ENCODE measurements at regions not wholly inside any gene's neighbourhood (a gene's known extent, or its start where the extent isn't known, plus 50 kb on each side); places are given as distances from the start of the nearest gene placed in this dataset.

DNA sequence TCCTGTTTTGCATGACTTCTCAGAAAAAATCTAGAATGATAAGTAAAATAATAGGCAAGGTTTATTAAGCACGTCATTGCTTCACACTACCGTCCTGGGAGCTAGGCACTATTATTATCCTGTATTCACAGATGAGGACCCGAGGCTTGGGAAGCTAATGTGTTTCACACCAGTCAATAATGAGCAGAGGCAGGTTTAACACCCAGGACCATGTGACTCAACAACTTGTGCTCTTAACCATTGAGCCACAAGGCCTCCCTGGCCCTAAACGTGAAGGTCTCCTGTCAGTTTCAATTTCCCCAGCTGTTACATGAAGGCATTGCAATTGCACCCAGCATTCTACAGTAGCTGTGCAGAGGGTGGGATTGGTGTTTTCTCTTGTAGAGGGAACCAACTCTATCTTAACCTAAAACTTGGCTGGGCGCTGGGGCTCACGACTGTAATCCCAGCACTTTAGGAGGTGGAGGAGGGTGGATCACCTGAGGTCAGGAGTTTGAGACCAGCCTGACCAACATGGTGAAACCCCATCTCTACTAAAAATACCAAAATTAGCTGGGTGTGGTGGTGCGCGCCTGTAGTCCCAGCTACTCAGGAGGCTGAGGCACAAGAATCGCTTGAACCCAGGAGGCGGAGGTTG lies 191.2 kb downstream of the BCAS1 start:
- peaks cover 20% of the 10 kb centered on the region for H3K4me1 Mint-ChIP-seq (ENCODE audit: low read depth)
- CTCF ChIA-PET: interaction anchor here (0.7 to 1.2 kb wide), 4 partner anchors 20 to 321 kb away, joined by 3 to 4 read pairs (median 3); no protein-coding TSS in a partner anchor
- H3K9me3 Mint-ChIP-seq: no peaks in the 10 kb centered on the region
- H3K27me3 Mint-ChIP-seq (ENCODE audit: low read depth): no peaks in the 10 kb centered on the region
- no peaks in the 10 kb centered on the region for H3K36me3 Mint-ChIP-seq (ENCODE audit: low read depth)
- no peak for DNase-seq
- no peak overlapping the region for H3K4me3 Mint-ChIP-seq
- intact Hi-C loops (cut with micrococcal nuclease): no loop called here
- no peak overlapping the region for H3K27ac Mint-ChIP-seq

GRCh38 chr20:53878262-53879047 lies 191.9 kb downstream of the BCAS1 start:
- DNase-seq: no peak
- intact Hi-C loops (cut with micrococcal nuclease): no loop called here
- Mint-ChIP-seq H3K4me3 (no peak overlapping the region), H3K4me1 (ENCODE audit: low read depth) (peaks cover 16% of the 10 kb centered on the region), H3K9me3 (no peaks in the 10 kb centered on the region), H3K36me3 (ENCODE audit: low read depth) (no peaks in the 10 kb centered on the region), H3K27me3 (ENCODE audit: low read depth) (no peaks in the 10 kb centered on the region), H3K27ac (no peak overlapping the region)
- CTCF ChIA-PET: interaction anchor here (0.7 to 1.0 kb wide), 3 partner anchors 36 to 322 kb away, joined by 3 read pairs; no protein-coding TSS in a partner anchor

GRCh38 chr20:53876956-53877355 lies 193.4 kb downstream of the BCAS1 start:
- H3K9me3 Mint-ChIP-seq: no peaks in the 10 kb centered on the region
- no peaks in the 10 kb centered on the region for H3K27me3 Mint-ChIP-seq (ENCODE audit: low read depth)
- no peak overlapping the region for H3K27ac Mint-ChIP-seq
- H3K4me1 Mint-ChIP-seq (ENCODE audit: low read depth): peaks cover 21% of the 10 kb centered on the region
- intact Hi-C loops (cut with micrococcal nuclease): no loop called here
- H3K36me3 Mint-ChIP-seq (ENCODE audit: low read depth): no peaks in the 10 kb centered on the region
- DNase-seq: no peak
- no peak overlapping the region for H3K4me3 Mint-ChIP-seq
- CTCF ChIA-PET: no interaction called here

DNA sequence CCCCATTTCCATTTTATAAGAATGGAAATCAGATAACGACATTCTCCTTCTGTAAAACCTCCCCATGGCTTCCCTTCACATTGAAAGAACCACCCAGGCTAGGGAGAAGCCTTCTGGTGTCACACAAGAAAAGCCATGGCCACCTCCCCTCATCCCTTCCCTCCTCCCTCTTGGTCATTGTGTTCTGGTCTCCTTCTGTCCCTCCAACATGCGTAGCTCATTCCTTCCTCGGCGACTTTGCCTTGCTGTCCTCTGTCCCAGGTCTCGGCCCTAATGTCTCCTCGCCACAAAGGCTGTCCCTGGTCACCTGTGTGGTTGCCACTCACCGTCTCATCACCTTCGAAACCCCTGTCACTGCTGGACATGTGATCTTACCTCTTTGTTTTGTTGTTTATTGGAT lies 193.9 kb downstream of the BCAS1 start:
- intact Hi-C loops (cut with micrococcal nuclease): no loop called here
- no peaks in the 10 kb centered on the region for H3K27me3 Mint-ChIP-seq (ENCODE audit: low read depth)
- no peaks in the 10 kb centered on the region for H3K36me3 Mint-ChIP-seq (ENCODE audit: low read depth)
- DNase-seq: no peak
- no peak overlapping the region for H3K27ac Mint-ChIP-seq
- H3K4me1 Mint-ChIP-seq (ENCODE audit: low read depth): peaks cover 26% of the 10 kb centered on the region
- no peak overlapping the region for H3K4me3 Mint-ChIP-seq
- CTCF ChIA-PET: no interaction called here
- no peaks in the 10 kb centered on the region for H3K9me3 Mint-ChIP-seq

- Mint-ChIP-seq H3K4me3 (no peak overlapping the region), H3K36me3 (ENCODE audit: low read depth) (no peaks in the 10 kb centered on the region), H3K9me3 (no peaks in the 10 kb centered on the region), H3K27me3 (ENCODE audit: low read depth) (no peaks in the 10 kb centered on the region), H3K4me1 (ENCODE audit: low read depth) (peaks cover 30% of the 10 kb centered on the region), H3K27ac (no peak overlapping the region)
- intact Hi-C loops (cut with micrococcal nuclease): no loop called here
- CTCF ChIA-PET: no interaction called here
- no peak for DNase-seq
Measured at GRCh38 chr20:53875452-53875851, 194.9 kb downstream of the BCAS1 start.

GRCh38 chr20:53874706-53875105 lies 195.7 kb downstream of the BCAS1 start:
- Mint-ChIP-seq H3K27ac (no peak overlapping the region), H3K4me1 (ENCODE audit: low read depth) (peaks cover 34% of the 10 kb centered on the region), H3K36me3 (ENCODE audit: low read depth) (no peaks in the 10 kb centered on the region), H3K9me3 (no peaks in the 10 kb centered on the region), H3K4me3 (no peak overlapping the region), H3K27me3 (ENCODE audit: low read depth) (no peaks in the 10 kb centered on the region)
- CTCF ChIA-PET: interaction anchor here (0.7 to 0.9 kb wide), 3 partner anchors 10 to 168 kb away, joined by 3 to 5 read pairs (median 3); no protein-coding TSS in a partner anchor
- intact Hi-C loops (cut with micrococcal nuclease): no loop called here
- no peak for DNase-seq

- DNase-seq: no peak
- H3K27me3 Mint-ChIP-seq (ENCODE audit: low read depth): no peaks in the 10 kb centered on the region
- H3K9me3 Mint-ChIP-seq: no peaks in the 10 kb centered on the region
- CTCF ChIA-PET: interaction anchor here (0.9 kb wide), 1 partner anchor 168 kb away, joined by 5 read pairs; no protein-coding TSS in a partner anchor
- no peak overlapping the region for H3K4me3 Mint-ChIP-seq
- H3K4me1 Mint-ChIP-seq (ENCODE audit: low read depth): peaks cover 38% of the 10 kb centered on the region
- H3K36me3 Mint-ChIP-seq (ENCODE audit: low read depth): no peaks in the 10 kb centered on the region
- H3K27ac Mint-ChIP-seq: no peak overlapping the region
- intact Hi-C loops (cut with micrococcal nuclease): no loop called here
Measured at GRCh38 chr20:53874104-53874503, 196.3 kb downstream of the BCAS1 start.

DNA sequence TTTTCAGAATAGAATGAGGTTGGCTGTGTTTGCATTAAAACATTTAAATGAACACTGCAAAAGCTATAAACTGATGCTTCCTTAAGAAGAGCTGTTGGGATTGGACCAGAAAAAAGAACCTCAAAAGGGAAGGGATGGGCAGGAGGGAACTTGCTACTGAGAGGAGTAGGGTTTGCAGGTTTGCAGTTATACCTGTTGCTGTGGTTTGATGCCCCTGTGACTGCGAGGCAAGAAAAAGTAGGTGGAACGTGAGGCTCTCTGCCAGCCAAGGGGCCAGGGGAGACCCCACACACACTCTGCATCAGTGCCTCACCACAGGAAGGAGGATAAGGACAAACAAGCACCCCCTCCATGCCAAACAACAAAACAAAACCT lies 197.2 kb downstream of the BCAS1 start:
- Mint-ChIP-seq H3K27me3 (ENCODE audit: low read depth) (no peaks in the 10 kb centered on the region), H3K36me3 (ENCODE audit: low read depth) (no peaks in the 10 kb centered on the region), H3K9me3 (no peaks in the 10 kb centered on the region), H3K4me1 (ENCODE audit: low read depth) (peaks cover 36% of the 10 kb centered on the region), H3K4me3 (peak overlapping the region; percentile 60), H3K27ac (peak overlapping the region; percentile 77)
- CTCF ChIA-PET: interaction anchor here (0.6 to 2.0 kb wide), 9 partner anchors 11 to 202 kb away, joined by 3 to 9 read pairs (median 4); no protein-coding TSS in a partner anchor
- intact Hi-C loops (cut with micrococcal nuclease): loop anchor here (2.0 kb wide), 1 partner anchor 70 kb away; no protein-coding TSS in a partner anchor
- DNase-seq: no peak

- CTCF ChIA-PET: interaction anchor here (0.6 to 2.0 kb wide), 14 partner anchors 8 to 201 kb away, joined by 3 to 9 read pairs (median 4); no protein-coding TSS in a partner anchor
- DNase-seq: peak; percentile 60
Measured at GRCh38 chr20:53872561-53873229, 197.7 kb downstream of the BCAS1 start.

GRCh38 chr20:53872081-53872541 lies 198.3 kb downstream of the BCAS1 start:
- CTCF ChIA-PET: interaction anchor here (0.6 to 2.0 kb wide), 13 partner anchors 8 to 120 kb away, joined by 3 to 9 read pairs (median 4); no protein-coding TSS in a partner anchor
- peaks cover 46% of the 10 kb centered on the region for H3K4me1 Mint-ChIP-seq (ENCODE audit: low read depth)
- H3K27ac Mint-ChIP-seq: peak overlapping the region; percentile 77
- H3K9me3 Mint-ChIP-seq: no peaks in the 10 kb centered on the region
- peak overlapping the region; percentile 60 for H3K4me3 Mint-ChIP-seq
- DNase-seq: no peak
- no peaks in the 10 kb centered on the region for H3K27me3 Mint-ChIP-seq (ENCODE audit: low read depth)
- intact Hi-C loops (cut with micrococcal nuclease): loop anchor here (1.0 to 2.0 kb wide), 2 partner anchors 28 to 71 kb away; no protein-coding TSS in a partner anchor
- H3K36me3 Mint-ChIP-seq (ENCODE audit: low read depth): no peaks in the 10 kb centered on the region

More at GRCh38 chr20:53872561-53873229, 197.7 kb downstream of the BCAS1 start:
- intact Hi-C loops (cut with micrococcal nuclease): loop anchor here (1.0 to 2.0 kb wide), 2 partner anchors 28 to 70 kb away; no protein-coding TSS in a partner anchor
- Mint-ChIP-seq H3K9me3 (no peaks in the 10 kb centered on the region), H3K36me3 (ENCODE audit: low read depth) (no peaks in the 10 kb centered on the region), H3K27ac (peak overlapping the region; percentile 77), H3K4me3 (peak overlapping the region; percentile 60), H3K27me3 (ENCODE audit: low read depth) (no peaks in the 10 kb centered on the region), H3K4me1 (ENCODE audit: low read depth) (peaks cover 41% of the 10 kb centered on the region)

DNA sequence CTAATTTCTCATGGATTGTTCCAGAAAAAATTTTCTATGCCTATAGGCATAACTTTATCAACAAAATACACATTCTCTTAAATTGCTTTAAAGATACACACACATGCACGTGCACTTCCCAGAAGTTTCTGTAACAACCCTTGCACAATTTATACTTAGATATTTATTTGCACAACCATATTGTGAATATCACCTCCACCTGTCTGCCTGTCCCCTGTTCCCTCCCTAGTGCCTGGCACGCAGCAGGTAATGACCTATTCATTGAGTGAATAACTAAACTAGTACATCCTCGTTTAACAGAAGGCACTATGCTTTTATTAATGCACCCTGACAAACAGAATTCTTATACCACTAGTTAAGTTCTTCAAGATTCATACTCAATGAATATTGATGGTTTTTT lies 198.9 kb downstream of the BCAS1 start:
- H3K4me1 Mint-ChIP-seq (ENCODE audit: low read depth): peaks cover 52% of the 10 kb centered on the region
- no peaks in the 10 kb centered on the region for H3K36me3 Mint-ChIP-seq (ENCODE audit: low read depth)
- intact Hi-C loops (cut with micrococcal nuclease): loop anchor here (2.0 kb wide), 2 partner anchors 219 to 229 kb away; no protein-coding TSS in a partner anchor
- no peak overlapping the region for H3K4me3 Mint-ChIP-seq
- peak overlapping the region; percentile 77 for H3K27ac Mint-ChIP-seq
- no peaks in the 10 kb centered on the region for H3K27me3 Mint-ChIP-seq (ENCODE audit: low read depth)
- H3K9me3 Mint-ChIP-seq: no peaks in the 10 kb centered on the region
- no peak for DNase-seq
- CTCF ChIA-PET: interaction anchor here (0.6 to 2.0 kb wide), 10 partner anchors 9 to 119 kb away, joined by 3 to 9 read pairs (median 4); no protein-coding TSS in a partner anchor
